ENCODE measurements at regions not wholly inside any gene's neighbourhood (a gene's known extent, or its start where the extent isn't known, plus 50 kb on each side); places are given as distances from the start of the nearest gene placed in this dataset.

GRCh38 chr7:25643770-25644394 is 415.6 kb upstream of the NPVF start:
- Histone ChIP-seq H3K27ac (ENCODE audit: low read depth, low read length, poor library complexity, severe bottlenecking) (no peak overlapping the region), H3K4me1 (ENCODE audit: insufficient read depth, low read length, poor library complexity, severe bottlenecking) (no peaks in the 10 kb centered on the region), H3K36me3 (ENCODE audit: insufficient read depth, low read length) (no peaks in the 10 kb centered on the region), H4K20me1 (ENCODE audit: insufficient read depth, low read length) (no peaks in the 10 kb centered on the region), H3K79me2 (ENCODE audit: insufficient read depth, low read depth, low read length) (no peaks in the 10 kb centered on the region), H3K4me3 (ENCODE audit: low read depth, low read length, poor library complexity, severe bottlenecking) (no peak overlapping the region), H3K9me3 (ENCODE audit: low read length) (no peaks in the 10 kb centered on the region), H2AFZ (ENCODE audit: low read length) (no peak overlapping the region), H3K4me2 (ENCODE audit: low read length) (no peak overlapping the region), H3K9me2 (ENCODE audit: insufficient read depth, low read length) (no peaks in the 10 kb centered on the region)
- BruUV-seq (replicated peaks) = no TSS peak
- no peak for DNase-seq (ENCODE audit: low spot score)
- TF ChIP-seq EZH2phosphoT487 (IDR thresholded peaks at IDR 0.05; ENCODE audit: borderline replicate concordance, low read depth, low read length) (no peak), CTCF (conservative IDR thresholded peaks at IDR 0.05; ENCODE audit: low read length) (no peak)
- POLR2A ChIA-PET = interaction anchor here (0.7 to 1.1 kb wide), 2 partner anchors 16 to 274 kb away, joined by 4 read pairs; no protein-coding TSS in a partner anchor
- CTCF ChIA-PET (ENCODE audit: unreplicated experiment) = no interaction called here
- intact Hi-C loops (cut with micrococcal nuclease; ENCODE audit: unreplicated experiment) = no loop called here

- Histone ChIP-seq H3K36me3 (ENCODE audit: insufficient read depth, low read length) (no peaks in the 10 kb centered on the region), H3K27ac (ENCODE audit: low read depth, low read length, poor library complexity, severe bottlenecking) (no peak overlapping the region), H3K4me2 (ENCODE audit: low read length) (no peak overlapping the region), H3K4me1 (ENCODE audit: insufficient read depth, low read length, poor library complexity, severe bottlenecking) (no peaks in the 10 kb centered on the region), H3K9me2 (ENCODE audit: insufficient read depth, low read length) (no peaks in the 10 kb centered on the region), H3K79me2 (ENCODE audit: insufficient read depth, low read depth, low read length) (no peaks in the 10 kb centered on the region), H3K9me3 (ENCODE audit: low read length) (no peaks in the 10 kb centered on the region), H2AFZ (ENCODE audit: low read length) (no peak overlapping the region), H3K4me3 (ENCODE audit: low read depth, low read length, poor library complexity, severe bottlenecking) (no peak overlapping the region), H4K20me1 (ENCODE audit: insufficient read depth, low read length) (no peaks in the 10 kb centered on the region)
- TF ChIP-seq EZH2phosphoT487 (IDR thresholded peaks at IDR 0.05; ENCODE audit: borderline replicate concordance, low read depth, low read length) = no peak
- no peak for TF ChIP-seq CTCF (conservative IDR thresholded peaks at IDR 0.05; ENCODE audit: low read length)
- intact Hi-C loops (cut with micrococcal nuclease; ENCODE audit: unreplicated experiment) = no loop called here
- no TSS peak for BruUV-seq (replicated peaks)
- CTCF ChIA-PET (ENCODE audit: unreplicated experiment) = no interaction called here
- no peak for DNase-seq (ENCODE audit: low spot score)
- POLR2A ChIA-PET = interaction anchor here (0.6 kb wide), 1 partner anchor 17 kb away, joined by 4 read pairs; no protein-coding TSS in a partner anchor
Measured at GRCh38 chr7:25646726-25647413, 418.6 kb upstream of the NPVF start.

GRCh38 chr7:25647872-25648271 is 419.6 kb upstream of the NPVF start:
- Histone ChIP-seq H3K4me2 (ENCODE audit: low read length) (no peak overlapping the region), H3K4me3 (ENCODE audit: low read depth, low read length, poor library complexity, severe bottlenecking) (no peak overlapping the region), H3K79me2 (ENCODE audit: insufficient read depth, low read depth, low read length) (no peaks in the 10 kb centered on the region), H3K9me2 (ENCODE audit: insufficient read depth, low read length) (no peaks in the 10 kb centered on the region), H3K9me3 (ENCODE audit: low read length) (no peaks in the 10 kb centered on the region), H3K4me1 (ENCODE audit: insufficient read depth, low read length, poor library complexity, severe bottlenecking) (no peaks in the 10 kb centered on the region), H4K20me1 (ENCODE audit: insufficient read depth, low read length) (no peaks in the 10 kb centered on the region), H2AFZ (ENCODE audit: low read length) (no peak overlapping the region), H3K27ac (ENCODE audit: low read depth, low read length, poor library complexity, severe bottlenecking) (no peak overlapping the region), H3K36me3 (ENCODE audit: insufficient read depth, low read length) (no peaks in the 10 kb centered on the region)
- DNase-seq (ENCODE audit: low spot score) = no peak
- BruUV-seq (replicated peaks) = no TSS peak
- TF ChIP-seq EZH2phosphoT487 (IDR thresholded peaks at IDR 0.05; ENCODE audit: borderline replicate concordance, low read depth, low read length) (no peak), CTCF (conservative IDR thresholded peaks at IDR 0.05; ENCODE audit: low read length) (no peak)
- ChIA-PET CTCF (ENCODE audit: unreplicated experiment) (no interaction called here), POLR2A (no interaction called here)
- intact Hi-C loops (cut with micrococcal nuclease; ENCODE audit: unreplicated experiment) = no loop called here

Data from OCI-LY7 (cell line).